Endothelial cell of umbilical vein (primary cell): ENCODE measurements at regions not wholly inside any gene's neighbourhood (a gene's known extent, or its start where the extent isn't known, plus 50 kb on each side); places are given as distances from the start of the nearest gene placed in this dataset.

ENCODE experiments used
- BruUV-seq: library from RNA; stranded (reverse); fragments of 400-500 nt; replicated peaks from 2 replicates; lab custom pipeline; 2021; lab: Mats Ljungman, UMichigan
- CTCF ChIA-PET: fragments of 300-600, 350-600 bp; sonication (Branson Sonifier 250); formaldehyde crosslinking; loops from one replicate; lab custom pipeline; 2021; ENCODE audit warnings: antibody characterized with exemption, inconsistent platforms; lab: Charles Lee
- POLR2A ChIA-PET: fragments of 300-600, 350-600 bp; sonication (Branson Sonifier 250); formaldehyde crosslinking; loops from one replicate; lab custom pipeline; 2021; ENCODE audit warnings: antibody characterized with exemption, inconsistent platforms; lab: Charles Lee
- DNase-seq: peaks from one replicate; pipeline ENCODE4 v3.0.0-alpha.2; 2011; ENCODE audit warnings: low read depth, low spot score
- FAIRE-seq: peaks from 2 replicates; lab custom pipeline; 2011; peaks lifted over from hg19 to GRCh38; lab: Jason Lieb, UNC
- H2AFZ ChIP-seq: 2 replicates; pipeline ENCODE4 v1.6.0; 2012; ENCODE audit warnings: low read depth, low read length, control low read depth, inconsistent platforms
- H3K27ac ChIP-seq: 2 replicates; pipeline ENCODE4 v1.5.1; 2011; ENCODE audit warnings: low read depth, mild to moderate bottlenecking, control low read depth, low read length, moderate library complexity; ENCODE audit not compliant: insufficient read depth
- H3K27me3 ChIP-seq, 2 experiments: 2 replicates each; pipeline versions ENCODE4 v1.6.0 to v1.6.1; 2011; ENCODE audit warnings: low read length in 2 of 2, mixed read lengths in 1 of 2; ENCODE audit not compliant: control insufficient read depth in 2 of 2, insufficient read depth in 2 of 2
- H3K36me3 ChIP-seq, 2 experiments: 2 replicates in 1 of 2; 3 replicates in 1 of 2; pipeline ENCODE4 v1.5.1; 2011; ENCODE audit warnings: low read length in 2 of 2, mild to moderate bottlenecking in 1 of 2, moderate library complexity in 1 of 2; ENCODE audit not compliant: control insufficient read depth in 2 of 2, insufficient read depth in 2 of 2; ENCODE audit errors: extremely low read depth in 1 of 2
- H3K4me1 ChIP-seq: 3 replicates; pipeline ENCODE4 v1.5.1; 2011; ENCODE audit warnings: mild to moderate bottlenecking, low read length; ENCODE audit not compliant: control insufficient read depth, insufficient read depth; ENCODE audit errors: extremely low read depth
- H3K4me2 ChIP-seq: 2 replicates; pipeline ENCODE4 v1.6.1; 2011; ENCODE audit warnings: low read length, control low read depth, mixed read lengths; ENCODE audit not compliant: insufficient read depth
- H3K4me3 ChIP-seq, 3 experiments: fragments of 200-600 bp in 1 of 3; sonication (generic), shearing (Covaris generic) in 1 of 3; replicated peaks in 1 of 3; 2 replicates each; pipeline ENCODE4 v1.5.1; 2011 to 2016; ENCODE audit warnings: control low read depth in 3 of 3, low read length in 3 of 3, mild to moderate bottlenecking in 2 of 3, inconsistent platforms in 1 of 3, low read depth in 1 of 3, moderate library complexity in 1 of 3; ENCODE audit not compliant: insufficient read depth in 1 of 3
- H3K79me2 ChIP-seq: 2 replicates; pipeline ENCODE4 v1.6.0; 2012; ENCODE audit warnings: low read length, inconsistent platforms; ENCODE audit not compliant: control insufficient read depth, insufficient read depth
- H3K9ac ChIP-seq: replicated peaks from 2 replicates; pipeline ENCODE3; 2011; ENCODE audit warnings: low read length, control low read depth; ENCODE audit not compliant: insufficient read depth; ENCODE audit errors: extremely low read depth
- H3K9me1 ChIP-seq: replicated peaks from 3 replicates; pipeline ENCODE4 v1.6.0; 2011; ENCODE audit warnings: mild to moderate bottlenecking, low read length; ENCODE audit not compliant: control insufficient read depth, insufficient read depth; ENCODE audit errors: extremely low read depth
- H3K9me3 ChIP-seq: replicated peaks from 2 replicates; pipeline ENCODE4 v1.5.1; 2012; ENCODE audit warnings: low read length, inconsistent platforms; ENCODE audit not compliant: control insufficient read depth, insufficient read depth
- H4K20me1 ChIP-seq: replicated peaks from 2 replicates; pipeline ENCODE3; 2011; ENCODE audit warnings: mild to moderate bottlenecking, low read length; ENCODE audit not compliant: control insufficient read depth, insufficient read depth; ENCODE audit errors: extremely low read depth
- CTCF ChIP-seq, 2 donors: IDR thresholded peaks; 1 replicate in 1 of 2; 2 replicates in 1 of 2; pipeline ENCODE4 v1.5.1; 2011; ENCODE audit warnings: low read length in 2 of 2, mild to moderate bottlenecking in 2 of 2, moderate library complexity in 2 of 2, control low read depth in 1 of 2, inconsistent platforms in 1 of 2, low read depth in 1 of 2; ENCODE audit not compliant: insufficient read depth in 1 of 2; ENCODE audit errors: extremely low read depth in 1 of 2
- JUN ChIP-seq: IDR thresholded peaks from 2 replicates; pipeline ENCODE4 v1.6.1; 2011; ENCODE audit warnings: borderline replicate concordance, low read depth; ENCODE audit not compliant: insufficient read length, insufficient read depth
- POLR2AphosphoS5 ChIP-seq: IDR thresholded peaks from 2 replicates; pipeline ENCODE4 v1.6.1; 2012; ENCODE audit warnings: low read depth, mild to moderate bottlenecking, control low read depth, low read length, moderate library complexity; ENCODE audit not compliant: insufficient read depth
- dilution Hi-C: fragments of 300-500 bp; cut with MboI; formaldehyde crosslinking; loops from one replicate; pipeline ENCODE4 v1.15.0; 2019; ENCODE audit warnings: low sequenced_read_pairs; ENCODE audit not compliant: extremely low pct_ligation_motif_present
- intact Hi-C: fragments of 100-400 bp; cut with micrococcal nuclease; formaldehyde crosslinking; loops from one replicate; pipeline ENCODE4 v1.10.0; 2022

- H3K9me3 ChIP-seq: no peaks in the 10 kb centered on the region
- no peak overlapping the region for H3K9ac ChIP-seq
- H3K4me3 ChIP-seq: no peak overlapping the region
- no peaks in the 10 kb centered on the region for H3K79me2 ChIP-seq
- no peaks in the 10 kb centered on the region for H3K27me3 ChIP-seq
- no peak overlapping the region for H3K4me2 ChIP-seq
- no TSS peak for BruUV-seq
- H3K36me3 ChIP-seq: no peaks in the 10 kb centered on the region
- H4K20me1 ChIP-seq: no peaks in the 10 kb centered on the region
- ChIA-PET CTCF (no interaction called here), POLR2A (no interaction called here)
- intact Hi-C loops: no loop called here
- TF ChIP-seq POLR2AphosphoS5 (no peak), CTCF (IDR thresholded peaks at IDR 0.05; ENCODE audit: extremely low read depth in 1 of 2, insufficient read depth in 1 of 2, low read depth in 1 of 2, low read length in 2 of 2) (peak; percentile 19 to 34)
- H3K4me1 ChIP-seq: no peaks in the 10 kb centered on the region
- H3K9me1 ChIP-seq: no peaks in the 10 kb centered on the region
- dilution Hi-C loops: no loop called here
- FAIRE-seq (no peak), DNase-seq (no peak)
- H3K27ac ChIP-seq: no peak overlapping the region
- H2AFZ ChIP-seq: no peak overlapping the region
Measured at GRCh38 chr2:241940329-241940728, 70.8 kb downstream of the RTP5 start.

DNA sequence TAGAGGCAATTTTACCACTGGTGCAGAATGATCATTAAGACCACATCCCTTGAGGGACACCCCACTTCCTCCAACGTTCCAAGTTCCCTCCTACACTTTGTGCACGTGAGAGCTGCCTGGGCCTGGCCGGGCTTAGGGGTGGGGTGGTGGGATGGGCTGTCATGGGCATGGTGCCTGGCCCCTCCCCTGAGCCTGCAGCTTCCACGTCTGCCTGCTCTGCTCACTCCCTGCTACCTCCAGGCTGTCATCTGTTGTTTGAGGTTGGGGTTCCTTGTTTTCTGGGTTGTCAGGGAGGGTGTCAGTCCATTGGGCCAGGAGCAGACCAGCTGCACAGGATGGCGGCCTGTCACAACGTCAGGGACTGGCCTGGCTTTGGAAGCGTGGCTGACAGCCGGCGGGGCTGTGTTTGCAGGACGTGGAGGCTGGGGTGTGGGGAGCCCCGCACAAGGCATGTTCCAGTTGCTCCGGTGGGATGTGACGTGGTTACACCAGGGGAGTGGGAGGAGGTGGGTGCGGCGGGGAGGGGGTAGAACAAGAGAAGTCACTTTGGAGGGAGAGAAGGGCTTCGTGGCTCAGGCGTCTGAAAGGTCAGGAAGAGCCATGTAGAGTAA is 72.3 kb downstream of the RTP5 start:
- dilution Hi-C loops: no loop called here
- H4K20me1 ChIP-seq: no peaks in the 10 kb centered on the region
- H3K27ac ChIP-seq: no peak overlapping the region
- TF ChIP-seq JUN (no peak), CTCF (IDR thresholded peaks at IDR 0.05; ENCODE audit: extremely low read depth in 1 of 2, insufficient read depth in 1 of 2, low read depth in 1 of 2, low read length in 2 of 2) (no peak)
- no peaks in the 10 kb centered on the region for H3K27me3 ChIP-seq
- no peak overlapping the region for H3K9ac ChIP-seq
- no TSS peak for BruUV-seq
- H3K4me3 ChIP-seq: no peak overlapping the region
- CTCF ChIA-PET: interaction anchor here (1.2 kb wide), 1 partner anchor 9 kb away, joined by 3 read pairs; no protein-coding TSS in a partner anchor
- no peaks in the 10 kb centered on the region for H3K9me3 ChIP-seq
- H3K4me2 ChIP-seq: no peak overlapping the region
- intact Hi-C loops: no loop called here
- DNase-seq (no peak), FAIRE-seq (no peak)
- no peaks in the 10 kb centered on the region for H3K9me1 ChIP-seq
- no peaks in the 10 kb centered on the region for H3K36me3 ChIP-seq
- H2AFZ ChIP-seq: no peak overlapping the region
- H3K4me1 ChIP-seq: no peaks in the 10 kb centered on the region
- no peaks in the 10 kb centered on the region for H3K79me2 ChIP-seq
- POLR2A ChIA-PET: no interaction called here
